ENCODE measurements at regions not wholly inside any gene's neighbourhood (a gene's known extent, or its start where the extent isn't known, plus 50 kb on each side); places are given as distances from the start of the nearest gene placed in this dataset.

- DNase-seq (ENCODE audit: low spot score in 2 of 2) = no peak
- WGBS = 90% methylated on average over 2 of the region's 2 CpGs
- Histone ChIP-seq H3K27ac (no peak overlapping the region), H3K36me3 (no peaks in the 10 kb centered on the region), H3K4me3 (no peak overlapping the region), H3K9me3 (peaks cover 4% of the 10 kb centered on the region), H3K4me1 (no peaks in the 10 kb centered on the region), H3K27me3 (no peaks in the 10 kb centered on the region)
- no peak for TF ChIP-seq POLR2A (IDR thresholded peaks at IDR 0.05)
Observed at GRCh38 chr6:77979204-77979603, 326.4 kb downstream of the MEI4 start.

- H3K4me3 ChIP-seq = no peak overlapping the region
- no peak overlapping the region for H3K27ac ChIP-seq
- H3K36me3 ChIP-seq = no peaks in the 10 kb centered on the region
- peaks cover 17% of the 10 kb centered on the region for H3K9me3 ChIP-seq
- TF ChIP-seq POLR2AphosphoS5 (IDR thresholded peaks at IDR 0.05) = no peak
- H3K4me1 ChIP-seq = no peaks in the 10 kb centered on the region
- no peak for DNase-seq (ENCODE audit: low spot score in 2 of 2)
- WGBS = 78% methylated on average over 2 of the region's 2 CpGs
- no peaks in the 10 kb centered on the region for H3K27me3 ChIP-seq
Observed at GRCh38 chr6:77986380-77987034, 333.7 kb downstream of the MEI4 start.

GRCh38 chr6:77987035-77987384, 334.2 kb downstream of the MEI4 start:
- H3K4me3 ChIP-seq = no peak overlapping the region
- H3K27me3 ChIP-seq = no peaks in the 10 kb centered on the region
- peaks cover 17% of the 10 kb centered on the region for H3K9me3 ChIP-seq
- H3K36me3 ChIP-seq = no peaks in the 10 kb centered on the region
- TF ChIP-seq CTCF (IDR thresholded peaks at IDR 0.05) (no peak), EP300 (IDR thresholded peaks at IDR 0.05) (no peak), POLR2A (IDR thresholded peaks at IDR 0.05) (no peak)
- H3K4me1 ChIP-seq = no peaks in the 10 kb centered on the region
- no peak for DNase-seq (ENCODE audit: low spot score in 2 of 2)
- H3K27ac ChIP-seq = no peak overlapping the region

GRCh38 chr6:78010130-78010529, 357.3 kb downstream of the MEI4 start:
- TF ChIP-seq CTCF (IDR thresholded peaks at IDR 0.05) = no peak
- TF ChIP-seq EP300 (IDR thresholded peaks at IDR 0.05) = no peak
- no peak for TF ChIP-seq POLR2AphosphoS5 (IDR thresholded peaks at IDR 0.05)
- no peak for TF ChIP-seq POLR2A (IDR thresholded peaks at IDR 0.05)
- no peak for DNase-seq (ENCODE audit: low spot score in 2 of 2)
- 70% methylated on average over 1 of the region's 1 CpG for WGBS

GRCh38 chr6:78020586-78020985, 367.7 kb downstream of the MEI4 start:
- no peak for TF ChIP-seq POLR2AphosphoS5 (IDR thresholded peaks at IDR 0.05)
- TF ChIP-seq POLR2A (IDR thresholded peaks at IDR 0.05) = no peak
- TF ChIP-seq CTCF (IDR thresholded peaks at IDR 0.05) = no peak
- no peak for TF ChIP-seq EP300 (IDR thresholded peaks at IDR 0.05)
- Histone ChIP-seq H3K27ac (no peak overlapping the region), H3K4me3 (no peak overlapping the region), H3K27me3 (no peaks in the 10 kb centered on the region), H3K36me3 (no peaks in the 10 kb centered on the region), H3K4me1 (no peaks in the 10 kb centered on the region), H3K9me3 (no peaks in the 10 kb centered on the region)
- no peak for DNase-seq (ENCODE audit: low spot score in 2 of 2)
- WGBS = 85% methylated on average over 3 of the region's 3 CpGs

More at GRCh38 chr6:78010130-78010529, 357.3 kb downstream of the MEI4 start:
- Histone ChIP-seq H3K27me3 (no peaks in the 10 kb centered on the region), H3K36me3 (no peaks in the 10 kb centered on the region), H3K27ac (no peak overlapping the region), H3K4me3 (no peak overlapping the region), H3K4me1 (no peaks in the 10 kb centered on the region), H3K9me3 (no peaks in the 10 kb centered on the region)

- no peak overlapping the region for H3K27ac ChIP-seq
- no peaks in the 10 kb centered on the region for H3K36me3 ChIP-seq
- H3K4me3 ChIP-seq = no peak overlapping the region
- DNase-seq (ENCODE audit: low spot score in 2 of 2) = no peak
- H3K27me3 ChIP-seq = no peaks in the 10 kb centered on the region
- no peaks in the 10 kb centered on the region for H3K4me1 ChIP-seq
- TF ChIP-seq POLR2A (IDR thresholded peaks at IDR 0.05) (no peak), EP300 (IDR thresholded peaks at IDR 0.05) (no peak), POLR2AphosphoS5 (IDR thresholded peaks at IDR 0.05) (no peak), CTCF (IDR thresholded peaks at IDR 0.05) (no peak)
- no peaks in the 10 kb centered on the region for H3K9me3 ChIP-seq
Observed at GRCh38 chr6:78025502-78025901, 372.7 kb downstream of the MEI4 start.

All from suprapubic skin (tissue), 4 donors.